ENCODE measurements at regions not wholly inside any gene's neighbourhood (a gene's known extent, or its start where the extent isn't known, plus 50 kb on each side); places are given as distances from the start of the nearest gene placed in this dataset.
"Not testable (repeated sequence)": the region's sequence is repeated elsewhere in the genome, so short reads cannot be mapped to it uniquely, and the experiment has no call there.

GRCh38 chr17:30675777-30676492, 148.6 kb downstream of the CRLF3 start:
- not testable (repeated sequence) for TF ChIP-seq POLR2A (IDR thresholded peaks at IDR 0.05)
- TF ChIP-seq, protein P1, sequence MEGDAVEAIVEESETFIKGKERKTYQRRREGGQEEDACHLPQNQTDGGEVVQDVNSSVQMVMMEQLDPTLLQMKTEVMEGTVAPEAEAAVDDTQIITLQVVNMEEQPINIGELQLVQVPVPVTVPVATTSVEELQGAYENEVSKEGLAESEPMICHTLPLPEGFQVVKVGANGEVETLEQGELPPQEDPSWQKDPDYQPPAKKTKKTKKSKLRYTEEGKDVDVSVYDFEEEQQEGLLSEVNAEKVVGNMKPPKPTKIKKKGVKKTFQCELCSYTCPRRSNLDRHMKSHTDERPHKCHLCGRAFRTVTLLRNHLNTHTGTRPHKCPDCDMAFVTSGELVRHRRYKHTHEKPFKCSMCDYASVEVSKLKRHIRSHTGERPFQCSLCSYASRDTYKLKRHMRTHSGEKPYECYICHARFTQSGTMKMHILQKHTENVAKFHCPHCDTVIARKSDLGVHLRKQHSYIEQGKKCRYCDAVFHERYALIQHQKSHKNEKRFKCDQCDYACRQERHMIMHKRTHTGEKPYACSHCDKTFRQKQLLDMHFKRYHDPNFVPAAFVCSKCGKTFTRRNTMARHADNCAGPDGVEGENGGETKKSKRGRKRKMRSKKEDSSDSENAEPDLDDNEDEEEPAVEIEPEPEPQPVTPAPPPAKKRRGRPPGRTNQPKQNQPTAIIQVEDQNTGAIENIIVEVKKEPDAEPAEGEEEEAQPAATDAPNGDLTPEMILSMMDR (IDR thresholded peaks at IDR 0.05), result not testable (repeated sequence)

Measured in testis (tissue), 2 donors.